Mesodermal cell (in vitro differentiated cells): ENCODE measurements at regions not wholly inside any gene's neighbourhood (a gene's known extent, or its start where the extent isn't known, plus 50 kb on each side); places are given as distances from the start of the nearest gene placed in this dataset.

Experiments
- H3K27ac ChIP-seq: 2 replicates; pipeline ENCODE4 v1.7.0; 2013; ENCODE audit warnings: mild to moderate bottlenecking, low read depth, low read length, moderate library complexity; ENCODE audit not compliant: severe bottlenecking
- H3K36me3 ChIP-seq: 2 replicates; pipeline ENCODE4 v1.7.1; 2013; ENCODE audit warnings: mild to moderate bottlenecking, low read length, moderate library complexity; ENCODE audit not compliant: control insufficient read depth, insufficient read depth
- H3K4me1 ChIP-seq: one replicate; pipeline ENCODE4 v1.7.1; 2013; ENCODE audit warnings: mild to moderate bottlenecking, low read length; ENCODE audit not compliant: insufficient read depth, control insufficient read depth, poor library complexity, severe bottlenecking
- H3K4me3 ChIP-seq: 2 replicates; pipeline ENCODE4 v1.7.0; 2013; ENCODE audit warnings: low read length, control low read depth, mild to moderate bottlenecking; ENCODE audit not compliant: insufficient read depth, poor library complexity, severe bottlenecking; ENCODE audit errors: extremely low read depth
- H3K9me3 ChIP-seq: 2 replicates; pipeline ENCODE4 v1.7.1; 2013; ENCODE audit warnings: mild to moderate bottlenecking, low read length, moderate library complexity; ENCODE audit not compliant: control insufficient read depth
- WGBS, 2 experiments: methylation state at CpG; one replicate each; pipeline ENCODE4 v1.1.5; 2013; ENCODE audit warnings: missing lambda C conversion rate in 2 of 2; ENCODE audit not compliant: insufficient coverage in 2 of 2; 5-methylcytosine and 5-hydroxymethylcytosine counted together

DNA sequence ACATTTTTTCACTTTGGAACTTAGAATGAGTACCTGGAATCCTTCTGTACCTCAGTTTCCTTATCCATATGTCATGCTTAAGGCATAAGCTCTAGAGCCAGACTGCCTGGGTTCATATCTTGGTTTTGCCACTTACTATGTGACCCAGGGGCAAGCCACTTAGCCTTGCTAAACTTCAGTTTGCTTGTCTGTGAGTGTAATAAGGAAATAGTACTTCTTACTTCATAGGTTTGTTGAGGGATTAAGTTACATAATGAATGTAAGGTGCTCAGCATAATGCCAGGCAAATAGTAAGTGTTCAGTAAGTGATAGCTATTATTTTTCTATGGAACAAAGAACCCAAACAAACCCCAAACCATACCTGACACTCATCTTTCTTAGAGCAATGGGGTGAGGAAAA lies 225.1 kb downstream of the BCAT1 start:
- H3K4me3 ChIP-seq: no peak overlapping the region
- no peaks in the 10 kb centered on the region for H3K36me3 ChIP-seq
- H3K4me1 ChIP-seq: peaks cover 5% of the 10 kb centered on the region
- no peak overlapping the region for H3K27ac ChIP-seq
- H3K9me3 ChIP-seq: peaks cover 19% of the 10 kb centered on the region

DNA sequence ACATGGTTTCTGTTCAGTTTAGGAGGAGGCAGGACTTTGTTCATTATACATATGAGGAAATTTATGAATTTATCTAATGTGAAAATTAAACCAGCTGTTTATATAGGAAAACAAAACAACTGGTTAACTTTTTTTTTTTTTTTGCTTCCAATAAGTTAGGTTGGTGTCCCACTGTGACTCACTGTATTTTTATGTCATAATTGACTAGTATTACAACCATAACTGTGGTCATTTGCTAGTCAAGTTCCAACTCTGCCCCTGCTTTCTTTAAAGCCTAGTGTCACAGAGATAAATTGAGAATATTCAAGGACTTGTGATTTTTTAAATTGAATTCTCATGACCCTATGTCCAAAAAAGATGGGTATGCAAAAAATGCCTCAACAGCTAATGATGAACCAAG lies 227.7 kb downstream of the BCAT1 start:
- H3K4me1 ChIP-seq: peaks cover 21% of the 10 kb centered on the region
- H3K9me3 ChIP-seq: peaks cover 19% of the 10 kb centered on the region
- H3K4me3 ChIP-seq: no peak overlapping the region
- no peaks in the 10 kb centered on the region for H3K36me3 ChIP-seq
- no peak overlapping the region for H3K27ac ChIP-seq

DNA sequence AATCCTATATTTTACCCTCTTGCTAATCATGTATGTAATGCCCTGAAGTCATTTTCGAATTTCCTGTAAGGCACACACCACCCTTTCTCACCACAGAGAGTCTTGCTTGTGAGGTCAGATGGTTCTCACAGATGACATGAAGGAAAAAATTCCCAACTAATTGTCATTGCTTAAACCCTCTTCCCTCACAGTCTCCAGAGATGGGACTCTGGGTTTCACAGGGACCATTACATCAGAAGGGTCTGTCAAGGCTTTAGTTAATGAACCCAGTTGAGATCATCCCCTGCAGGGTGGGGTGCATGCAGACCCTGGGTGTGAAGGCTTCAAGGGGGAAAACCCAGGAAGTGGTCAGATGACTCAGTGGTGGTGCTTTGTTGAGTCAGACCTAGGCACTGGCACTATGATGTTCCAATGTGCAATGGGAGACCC lies 229.6 kb downstream of the BCAT1 start:
- Histone ChIP-seq H3K36me3 (no peaks in the 10 kb centered on the region), H3K27ac (peak overlapping the region; percentile 10), H3K4me1 (peaks cover 21% of the 10 kb centered on the region), H3K4me3 (no peak overlapping the region), H3K9me3 (peaks cover 19% of the 10 kb centered on the region)
- WGBS, 2 experiments: 80% methylated on average over 1 of the region's 1 CpG; no CpG with 5 or more reads in 1 of the 2 experiments

DNA sequence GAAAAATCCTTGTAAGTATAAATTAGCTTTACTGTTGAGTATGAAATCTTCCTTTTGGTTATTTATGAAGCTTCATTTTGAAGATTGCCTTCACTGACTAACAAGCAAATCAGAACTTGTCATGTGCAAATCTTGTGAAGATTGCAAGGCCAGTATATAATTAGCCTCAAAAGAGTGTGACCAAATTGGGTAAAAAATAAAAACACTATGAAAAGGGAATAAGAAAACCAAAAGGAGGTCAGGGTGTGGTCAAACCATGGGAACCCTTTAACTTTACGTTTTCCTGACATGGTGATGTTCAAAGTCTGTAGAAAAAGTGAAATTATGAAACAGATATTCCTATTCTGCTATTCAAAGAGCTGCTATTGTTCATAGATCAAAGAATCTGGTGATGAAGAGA lies 230.3 kb downstream of the BCAT1 start:
- H3K27ac ChIP-seq: no peak overlapping the region
- H3K36me3 ChIP-seq: no peaks in the 10 kb centered on the region
- 0% methylated on average over 1 of the region's 1 CpG; no CpG with 5 or more reads in 1 of the 2 experiments for WGBS, 2 experiments
- peaks cover 19% of the 10 kb centered on the region for H3K9me3 ChIP-seq
- peaks cover 21% of the 10 kb centered on the region for H3K4me1 ChIP-seq
- no peak overlapping the region for H3K4me3 ChIP-seq

DNA sequence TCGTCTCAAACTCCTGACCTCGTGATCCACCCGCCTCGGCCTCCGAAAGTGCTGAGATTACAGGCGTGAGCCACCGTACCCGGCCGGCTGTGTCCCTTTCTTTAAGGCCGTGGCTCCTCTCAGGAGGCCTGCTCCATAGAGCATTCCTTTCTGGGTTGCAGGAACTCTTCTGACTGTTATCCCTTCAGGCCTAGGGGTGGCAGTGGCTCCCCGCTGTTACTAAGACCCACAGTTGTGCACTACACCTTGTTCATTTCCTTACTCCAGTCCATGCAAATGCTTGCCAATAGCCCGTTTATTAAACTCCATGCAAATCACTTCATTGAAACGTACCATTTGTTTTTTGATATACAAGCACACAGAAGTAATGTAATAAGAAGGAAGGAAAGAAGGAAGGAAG lies 234.7 kb downstream of the BCAT1 start:
- no peaks in the 10 kb centered on the region for H3K36me3 ChIP-seq
- 79 to 94% methylated on average over 10 to 11 of the region's 13 CpGs for WGBS, 2 experiments
- H3K9me3 ChIP-seq: no peaks in the 10 kb centered on the region
- no peak overlapping the region for H3K27ac ChIP-seq
- H3K4me3 ChIP-seq: no peak overlapping the region
- peaks cover 22% of the 10 kb centered on the region for H3K4me1 ChIP-seq

DNA sequence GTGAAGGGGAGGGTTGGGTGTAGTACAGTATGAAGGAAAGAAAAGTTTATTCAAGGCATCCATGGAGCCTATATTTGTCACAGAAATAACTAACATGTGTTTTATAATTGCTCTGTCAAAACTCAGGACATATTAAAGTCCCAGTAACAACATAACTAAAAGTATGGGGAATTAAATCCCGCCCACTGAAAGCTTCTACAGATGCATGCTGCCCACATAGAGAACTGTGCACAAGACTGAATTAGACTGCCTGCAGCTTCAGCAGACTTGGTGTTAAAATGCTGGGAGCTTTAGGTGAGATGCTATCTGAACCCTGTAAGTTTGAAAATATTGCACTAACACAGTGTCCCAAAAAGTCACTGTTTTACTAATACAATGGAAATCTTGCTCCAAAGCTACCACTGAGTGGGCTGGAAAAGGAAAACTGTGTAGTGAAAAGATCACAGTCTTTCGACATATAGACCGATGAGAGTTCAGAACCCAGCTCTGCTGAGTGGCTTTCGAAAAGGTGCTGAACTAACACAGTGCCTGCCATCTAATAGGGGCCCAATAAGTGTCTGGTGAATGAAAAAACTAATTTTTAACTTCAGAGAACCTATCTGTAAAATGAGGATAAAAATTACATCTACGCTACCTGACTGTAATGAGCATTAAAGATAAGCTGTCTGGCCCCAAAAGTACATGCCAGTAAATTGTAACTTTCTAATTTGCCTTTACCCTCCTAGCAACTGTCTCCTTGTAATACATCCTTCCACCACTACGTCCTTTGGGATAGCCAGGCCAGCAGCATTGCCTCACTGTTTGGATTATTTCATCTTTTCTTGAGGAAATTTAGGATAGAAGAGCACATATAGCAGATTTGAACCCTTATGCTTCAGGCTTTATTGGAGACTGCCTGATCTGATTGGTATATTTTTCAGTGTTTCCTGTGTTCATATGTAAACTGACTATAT lies 237.6 kb downstream of the BCAT1 start:
- 93% methylated on average over 3 of the region's 6 CpGs for WGBS, 2 experiments
- H3K27ac ChIP-seq: no peak overlapping the region
- no peaks in the 10 kb centered on the region for H3K9me3 ChIP-seq

DNA sequence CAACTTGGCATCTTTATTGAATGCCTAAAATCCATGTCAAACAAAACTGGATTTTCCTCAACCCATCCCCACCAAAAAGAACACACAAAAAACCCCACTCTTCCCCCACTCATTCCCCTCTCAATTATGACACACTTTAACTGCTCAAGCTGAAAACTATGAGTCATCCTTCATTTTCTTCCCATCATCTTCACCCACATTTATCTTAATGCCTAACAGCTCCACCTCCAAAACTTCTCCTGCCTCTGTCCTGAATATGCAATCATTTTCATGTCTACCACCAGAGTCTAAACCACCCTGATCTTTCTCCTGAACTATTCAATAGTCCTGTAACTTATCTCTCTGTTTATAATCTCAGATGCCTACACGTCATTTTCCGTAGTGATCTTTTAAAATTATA lies 239.7 kb downstream of the BCAT1 start:
- H3K36me3 ChIP-seq: no peaks in the 10 kb centered on the region
- H3K4me1 ChIP-seq: peaks cover 21% of the 10 kb centered on the region
- H3K4me3 ChIP-seq: no peak overlapping the region
- no peaks in the 10 kb centered on the region for H3K9me3 ChIP-seq
- H3K27ac ChIP-seq: no peak overlapping the region
- 81 to 91% methylated on average over 2 of the region's 2 CpGs for WGBS, 2 experiments

More for the DNA sequence above, 237.6 kb downstream of the BCAT1 start:
- H3K4me3 ChIP-seq: no peak overlapping the region
- H3K36me3 ChIP-seq: no peaks in the 10 kb centered on the region
- peaks cover 13% of the 10 kb centered on the region for H3K4me1 ChIP-seq

DNA sequence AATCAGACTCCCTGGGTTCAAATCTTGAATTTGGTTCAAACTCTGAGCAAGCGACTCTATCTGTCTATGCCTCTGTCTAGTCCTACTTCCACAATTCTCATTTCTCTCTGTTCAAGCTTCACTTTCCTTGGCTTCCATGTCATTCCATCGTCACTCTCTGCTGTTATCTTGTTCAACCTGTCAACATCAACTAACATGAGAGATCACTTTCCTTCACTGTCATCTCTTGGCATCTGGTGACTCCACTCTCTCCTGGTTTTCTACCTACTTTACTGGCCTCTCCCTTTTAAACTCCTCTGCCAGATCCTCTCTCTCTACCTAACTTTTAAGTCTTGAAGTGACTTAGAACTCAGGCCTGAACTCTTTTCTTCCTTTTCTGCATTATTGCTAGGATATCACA lies 240.2 kb downstream of the BCAT1 start:
- peaks cover 21% of the 10 kb centered on the region for H3K4me1 ChIP-seq
- no peak overlapping the region for H3K27ac ChIP-seq
- no peak overlapping the region for H3K4me3 ChIP-seq
- WGBS, 2 experiments: 67 to 82% methylated on average over 2 of the region's 2 CpGs
- no peaks in the 10 kb centered on the region for H3K36me3 ChIP-seq
- no peaks in the 10 kb centered on the region for H3K9me3 ChIP-seq

DNA sequence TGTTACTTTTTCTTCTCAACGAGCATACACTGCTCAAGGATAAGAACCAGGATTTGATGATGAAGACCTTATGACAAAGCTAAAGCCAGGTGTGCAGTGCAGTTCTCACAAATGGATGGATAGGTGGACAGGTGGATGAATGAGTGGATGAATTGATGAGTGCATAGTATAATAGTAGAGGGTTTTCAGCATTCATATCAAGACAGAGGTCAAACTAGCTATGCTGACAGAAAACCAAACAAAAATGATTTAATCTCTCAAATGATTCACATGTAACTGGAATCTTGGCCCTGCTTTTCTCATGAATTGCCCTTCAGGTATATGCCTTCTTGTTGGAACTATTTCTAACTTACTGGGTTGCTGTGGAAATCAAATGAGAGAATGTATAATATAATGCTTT lies 240.9 kb downstream of the BCAT1 start:
- Histone ChIP-seq H3K4me1 (peaks cover 21% of the 10 kb centered on the region), H3K27ac (no peak overlapping the region), H3K9me3 (no peaks in the 10 kb centered on the region), H3K36me3 (no peaks in the 10 kb centered on the region), H3K4me3 (no peak overlapping the region)
- WGBS, 2 experiments: no CpG with 5 or more reads among the region's 1 CpG

DNA sequence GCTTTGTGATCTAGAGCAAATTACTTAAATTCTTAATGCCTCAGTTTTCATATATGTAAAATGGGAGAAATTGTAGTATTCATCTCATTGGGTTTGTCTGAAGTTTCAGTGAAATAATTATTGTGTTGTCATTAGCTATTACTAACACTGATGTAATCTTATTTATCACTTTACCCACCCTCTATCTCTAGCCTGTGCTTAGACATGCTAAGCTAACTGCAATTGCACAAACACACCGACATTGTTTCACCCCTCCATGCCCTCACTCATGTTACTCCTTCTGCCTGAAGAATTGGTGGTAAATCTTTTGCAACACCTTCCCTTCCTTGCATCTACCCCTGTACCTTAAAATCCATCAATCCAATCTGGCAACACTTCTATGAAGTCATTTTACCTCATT lies 241.6 kb downstream of the BCAT1 start:
- Histone ChIP-seq H3K4me1 (peaks cover 21% of the 10 kb centered on the region), H3K9me3 (no peaks in the 10 kb centered on the region), H3K36me3 (no peaks in the 10 kb centered on the region), H3K27ac (no peak overlapping the region), H3K4me3 (no peak overlapping the region)
- WGBS, 2 experiments: 100% methylated on average over 1 of the region's 1 CpG

DNA sequence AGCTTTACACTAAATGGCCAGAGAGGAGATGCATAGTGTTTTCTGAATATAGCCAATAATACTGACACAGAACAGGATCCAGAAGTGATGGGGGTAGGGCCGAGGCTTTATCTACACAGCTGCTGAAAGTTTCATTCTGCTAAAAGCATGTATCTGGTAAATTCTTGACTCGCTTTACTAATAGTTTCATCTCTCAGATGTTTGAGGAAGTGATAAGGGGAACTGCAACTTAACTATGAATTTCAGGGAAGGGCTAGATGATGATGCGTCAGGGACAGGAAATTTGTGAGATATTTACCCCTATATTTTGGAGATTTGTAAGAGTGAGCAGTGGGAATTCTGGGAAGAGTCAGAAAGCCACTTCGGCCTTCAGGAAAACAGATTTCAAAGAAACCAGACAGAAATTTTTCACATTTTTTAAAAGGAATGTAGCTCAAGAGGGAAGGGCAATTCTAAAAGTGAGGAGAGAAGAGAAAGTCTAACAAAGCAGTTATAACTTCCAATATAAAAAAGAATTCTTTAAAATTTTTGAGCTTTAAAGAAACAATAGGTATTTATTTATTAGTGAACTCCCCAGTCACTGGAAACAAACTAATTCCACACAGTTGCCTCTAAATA lies 243.1 kb downstream of the BCAT1 start:
- Histone ChIP-seq H3K4me1 (peaks cover 21% of the 10 kb centered on the region), H3K36me3 (no peaks in the 10 kb centered on the region), H3K4me3 (no peak overlapping the region), H3K9me3 (no peaks in the 10 kb centered on the region), H3K27ac (peak overlapping the region; percentile 93)
- 93% methylated on average over 2 of the region's 4 CpGs; no CpG with 5 or more reads in 1 of the 2 experiments for WGBS, 2 experiments
